HuH-7.5 (cell line): ENCODE measurements at regions not wholly inside any gene's neighbourhood (a gene's known extent, or its start where the extent isn't known, plus 50 kb on each side); places are given as distances from the start of the nearest gene placed in this dataset.

Experiments
- DNase-seq: peaks from one replicate; pipeline ENCODE4 v3.0.0; 2011; ENCODE audit warnings: low spot score

- no peak for DNase-seq
Measured at GRCh38 chr11:32316858-32317642, 118.3 kb downstream of the WT1 start.

DNA sequence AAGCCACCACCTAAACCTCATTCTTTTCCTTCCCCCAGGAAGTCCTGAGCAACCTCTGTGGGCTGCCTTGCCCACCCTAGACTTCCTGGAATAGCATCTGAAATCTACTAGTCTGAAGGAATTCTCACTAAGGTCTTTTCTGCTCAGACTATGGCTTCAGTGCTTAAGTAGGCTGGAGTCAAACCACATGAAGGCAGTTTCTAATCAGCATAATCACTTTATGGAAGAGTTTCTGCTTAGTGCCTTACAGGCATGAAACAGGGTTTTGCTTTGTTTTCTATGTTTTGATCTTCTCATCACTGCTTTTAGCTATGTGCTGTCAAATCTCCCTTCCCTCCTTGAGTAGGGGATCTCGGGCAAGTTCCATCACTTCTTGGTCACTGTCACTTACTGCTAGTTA is 117.7 kb downstream of the WT1 start:
- DNase-seq, result no peak

GRCh38 chr11:32318071-32319055 is 117.0 kb downstream of the WT1 start:
- no peak for DNase-seq

DNA sequence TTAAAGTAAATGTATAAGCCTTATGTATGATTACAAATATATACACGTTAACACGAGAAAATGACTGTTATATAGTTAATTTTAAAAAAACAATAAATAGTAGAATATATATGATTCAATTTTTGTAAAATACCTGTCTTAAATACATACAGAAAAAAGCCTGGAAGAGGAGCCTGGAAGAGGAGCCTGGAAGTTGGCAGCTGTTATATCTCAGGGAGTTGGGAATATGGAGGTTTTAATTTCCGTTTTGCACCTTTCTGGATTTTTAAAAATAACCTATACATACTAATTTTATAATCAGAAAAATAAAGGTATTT is 111.6 kb downstream of the WT1 start:
- no peak for DNase-seq

GRCh38 chr11:32325187-32325586 is 110.2 kb downstream of the WT1 start:
- no peak for DNase-seq

GRCh38 chr11:32325725-32326124 is 109.6 kb downstream of the WT1 start:
- DNase-seq, result no peak

GRCh38 chr11:32326522-32326921 is 108.8 kb downstream of the WT1 start:
- DNase-seq, result no peak

- no peak for DNase-seq
Measured at GRCh38 chr11:32328392-32328791, 106.9 kb downstream of the WT1 start.

DNA sequence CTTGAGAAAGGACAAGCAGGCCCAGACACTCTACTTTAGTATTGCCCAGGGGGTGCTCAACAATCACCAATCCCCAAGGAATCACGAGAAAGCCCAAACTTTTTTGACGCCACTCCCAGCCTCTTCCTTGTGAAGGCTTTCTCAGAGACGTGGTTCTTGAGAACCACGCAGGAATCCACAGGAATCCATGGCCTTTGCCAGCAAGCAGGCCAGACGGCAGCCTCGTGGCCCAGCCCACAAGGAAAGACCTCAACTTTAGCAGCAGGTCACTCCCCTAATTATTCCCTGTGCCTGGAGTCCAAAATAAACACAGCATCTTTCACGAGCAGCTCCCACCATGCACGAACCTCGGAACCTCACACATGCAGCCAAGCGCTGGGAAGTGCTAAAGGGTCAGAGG is 104.2 kb downstream of the WT1 start:
- DNase-seq, result no peak

DNA sequence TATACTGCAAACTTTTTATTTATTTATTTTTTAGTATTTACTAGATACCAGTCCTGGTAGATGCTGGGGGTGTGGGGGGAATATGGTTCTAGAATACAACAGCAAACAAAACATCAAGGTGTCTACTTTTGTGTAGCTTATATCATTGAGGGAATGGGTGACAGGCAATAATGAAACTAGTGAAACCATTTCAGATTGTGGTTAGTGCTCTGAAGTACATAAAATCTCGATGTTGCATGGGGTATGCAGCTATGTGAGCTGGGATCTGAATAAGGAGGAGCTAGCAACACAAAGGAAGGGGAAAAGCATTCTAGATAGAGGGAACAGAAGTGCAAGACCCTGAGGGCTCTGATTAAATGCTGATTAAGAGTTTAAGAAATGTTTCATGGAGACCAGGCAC is 103.5 kb downstream of the WT1 start:
- DNase-seq, result no peak

GRCh38 chr11:32332990-32333319 is 102.4 kb downstream of the WT1 start:
- no peak for DNase-seq

DNA sequence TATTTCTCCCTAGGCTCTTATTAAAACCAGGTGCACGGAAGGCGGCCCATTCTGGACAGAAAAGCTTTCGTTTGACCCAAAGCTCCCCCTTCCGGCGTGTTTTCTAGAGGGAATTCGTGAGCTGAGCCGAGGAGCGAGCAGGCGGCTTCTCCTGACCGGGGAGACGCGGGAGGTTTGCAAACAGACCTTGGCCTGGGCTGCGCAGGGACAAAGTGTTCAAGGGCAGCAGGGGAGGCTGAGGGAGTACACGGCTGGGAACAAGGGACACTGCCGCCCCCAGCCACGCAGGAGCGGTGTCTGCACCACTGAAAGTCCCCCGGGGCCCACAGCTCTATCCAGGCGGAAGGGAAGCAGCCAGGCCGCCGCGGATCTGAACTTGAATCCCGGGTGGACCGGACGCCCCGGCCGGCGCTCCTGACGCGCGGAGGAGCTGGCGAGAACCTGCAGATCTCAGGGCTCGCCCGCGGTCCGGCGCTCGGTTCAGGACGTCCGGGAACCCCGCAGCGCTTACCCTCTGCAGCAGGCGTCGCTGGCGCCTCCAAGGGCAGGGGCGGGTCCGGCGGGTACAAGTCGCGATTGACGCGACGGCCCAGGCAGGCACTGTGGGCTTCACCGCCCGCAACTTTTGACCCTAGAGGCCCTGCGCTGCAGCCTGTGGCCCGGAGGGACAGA is 101.9 kb downstream of the WT1 start:
- peak; percentile 43 for DNase-seq

GRCh38 chr11:32334822-32335221 is 100.5 kb downstream of the WT1 start:
- peak; percentile 32 for DNase-seq
